ENCODE measurements at regions not wholly inside any gene's neighbourhood (a gene's known extent, or its start where the extent isn't known, plus 50 kb on each side); places are given as distances from the start of the nearest gene placed in this dataset.
"Not testable (repeated sequence)": the region's sequence is repeated elsewhere in the genome, so short reads cannot be mapped to it uniquely, and the experiment has no call there.

- DNase-seq = no peak
These were observed 106.8 kb upstream of the ATP1A1 start for GRCh38 chr1:116265931-116266863.

GRCh38 chr1:116266864-116267212, 106.2 kb upstream of the ATP1A1 start:
- DNase-seq = no peak

GRCh38 chr1:116268211-116268610, 104.8 kb upstream of the ATP1A1 start:
- peak; percentile 71 for DNase-seq

- DNase-seq = no peak
These were observed 102.6 kb upstream of the ATP1A1 start for GRCh38 chr1:116270316-116271057.

- no peak for DNase-seq
These were observed 99.8 kb upstream of the ATP1A1 start for GRCh38 chr1:116273042-116273783.

- DNase-seq = no peak
These were observed 96.5 kb upstream of the ATP1A1 start for GRCh38 chr1:116276532-116276931.

GRCh38 chr1:116277840-116278540, 95.1 kb upstream of the ATP1A1 start:
- no peak for DNase-seq

- DNase-seq = no peak
These were observed 94.5 kb upstream of the ATP1A1 start for GRCh38 chr1:116278541-116278866.

- no peak for DNase-seq
These were observed 93.3 kb upstream of the ATP1A1 start for GRCh38 chr1:116279715-116280114.

- DNase-seq = no peak
These were observed 88.1 kb upstream of the ATP1A1 start for GRCh38 chr1:116284819-116285390.

GRCh38 chr1:116286541-116286971, 86.5 kb upstream of the ATP1A1 start:
- DNase-seq = no peak

GRCh38 chr1:116287341-116288200, 85.5 kb upstream of the ATP1A1 start:
- DNase-seq = no peak

GRCh38 chr1:116288201-116288598, 84.8 kb upstream of the ATP1A1 start:
- no peak for DNase-seq

GRCh38 chr1:116289193-116289592, 83.9 kb upstream of the ATP1A1 start:
- DNase-seq = no peak

- DNase-seq = no peak
These were observed 82.8 kb upstream of the ATP1A1 start for GRCh38 chr1:116290085-116290705.

- no peak for DNase-seq
These were observed 82.0 kb upstream of the ATP1A1 start for GRCh38 chr1:116291024-116291423.

- DNase-seq = no peak
These were observed 79.9 kb upstream of the ATP1A1 start for GRCh38 chr1:116292929-116293725.

- DNase-seq = no peak
These were observed 75.4 kb upstream of the ATP1A1 start for GRCh38 chr1:116297495-116298212.

- not testable (repeated sequence) for DNase-seq
These were observed 74.8 kb upstream of the ATP1A1 start for GRCh38 chr1:116298213-116298579.

- no peak for DNase-seq
These were observed 74.3 kb upstream of the ATP1A1 start for GRCh38 chr1:116298746-116299145.
